ENCODE measurements at regions not wholly inside any gene's neighbourhood (a gene's known extent, or its start where the extent isn't known, plus 50 kb on each side); places are given as distances from the start of the nearest gene placed in this dataset.

DNA sequence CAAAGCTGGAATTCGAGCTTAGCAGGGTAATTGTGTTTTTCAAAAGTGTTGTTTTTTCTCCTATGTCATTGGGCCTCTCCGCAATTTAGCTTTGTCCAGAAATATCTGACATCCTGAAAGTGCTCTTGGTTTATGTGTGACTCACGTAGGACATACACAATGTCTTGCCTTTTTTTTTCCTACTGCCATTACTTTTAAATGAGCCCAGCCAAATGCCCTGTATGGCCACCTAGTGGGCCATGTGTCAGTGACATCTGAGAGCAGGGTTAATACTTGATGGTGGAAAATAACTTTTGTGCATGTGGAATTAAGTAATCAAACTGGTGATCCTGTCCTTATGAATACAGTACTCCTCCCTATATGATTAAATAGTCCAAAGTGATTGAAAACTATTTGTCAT lies 1411.1 kb upstream of the TENM3 start:
- 0 out of 2 replicates have a peak, but pooled peaks have one; percentile 22 for TF ChIP-seq CTCF (conservative IDR thresholded peaks at IDR 0.05; ENCODE audit: low read depth, low read length)
- TF ChIP-seq EZH2 (IDR thresholded peaks at IDR 0.05; ENCODE audit: borderline replicate concordance, low read depth, low read length, poor library complexity, severe bottlenecking): no peak
